ENCODE measurements at regions not wholly inside any gene's neighbourhood (a gene's known extent, or its start where the extent isn't known, plus 50 kb on each side); places are given as distances from the start of the nearest gene placed in this dataset.
"Not testable (repeated sequence)": the region's sequence is repeated elsewhere in the genome, so short reads cannot be mapped to it uniquely, and the experiment has no call there.

DNA sequence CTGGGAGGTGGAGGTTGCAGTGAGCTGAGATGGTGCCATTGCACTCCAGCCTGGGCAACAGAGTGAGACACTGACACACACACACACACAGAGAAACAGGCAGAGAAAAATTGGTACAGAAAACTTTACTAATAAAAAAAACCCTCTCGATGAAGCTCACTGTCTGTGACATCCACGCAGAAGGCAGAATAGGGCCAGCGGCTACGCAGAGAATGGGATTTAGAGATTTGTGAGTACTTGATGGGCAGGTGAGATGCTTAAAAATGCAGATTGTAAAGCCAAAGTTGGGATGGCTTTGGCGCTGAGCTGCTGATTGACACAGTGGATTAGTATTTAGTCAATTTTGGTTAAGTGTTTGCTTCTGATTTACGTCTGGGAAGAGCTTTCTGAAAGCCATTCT is 561.1 kb downstream of the TBC1D22A start:
- DNase-seq, result no peak

DNA sequence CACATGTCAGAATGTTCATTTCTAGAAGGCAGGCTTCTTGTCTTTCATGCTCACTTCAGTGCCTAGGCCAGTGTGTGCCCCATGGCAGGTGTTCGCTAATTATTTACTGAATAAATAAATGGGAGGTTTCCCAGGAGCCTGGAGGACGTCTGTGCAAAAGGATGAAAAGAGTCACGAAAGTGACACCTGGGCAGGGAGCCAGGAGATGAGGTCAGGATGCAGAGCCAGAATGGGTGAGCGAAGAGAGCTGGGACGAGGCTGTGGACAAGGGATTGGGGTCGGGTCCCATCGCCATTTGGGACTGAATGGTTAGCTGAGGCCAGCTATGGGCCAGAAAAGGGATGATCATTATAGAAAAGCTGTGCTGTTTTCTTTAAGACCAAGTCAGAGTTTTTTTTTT is 560.4 kb downstream of the TBC1D22A start:
- DNase-seq, result no peak

DNA sequence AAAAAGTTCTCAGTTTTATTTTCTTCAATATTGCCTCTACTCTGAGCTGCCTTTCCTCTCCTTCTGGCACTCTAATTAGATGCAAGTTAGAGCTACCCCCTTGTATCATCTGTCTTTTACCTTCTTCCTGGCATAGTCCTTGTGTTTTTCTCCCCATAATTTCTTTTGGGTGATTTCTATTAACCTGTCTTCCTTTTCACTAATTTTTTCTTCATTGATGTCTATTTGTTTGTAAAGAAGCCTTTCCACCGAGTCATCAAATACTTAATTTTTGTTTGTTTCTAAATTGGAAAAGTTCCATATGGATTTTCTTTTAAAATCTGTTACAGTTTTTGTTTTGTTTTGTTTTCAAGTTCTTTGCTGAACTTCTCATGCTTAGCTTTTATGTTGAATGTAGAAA is 558.1 kb downstream of the TBC1D22A start:
- DNase-seq, result no peak

GRCh38 chr22:47318041-47318737 is 555.7 kb downstream of the TBC1D22A start:
- no peak for DNase-seq

DNA sequence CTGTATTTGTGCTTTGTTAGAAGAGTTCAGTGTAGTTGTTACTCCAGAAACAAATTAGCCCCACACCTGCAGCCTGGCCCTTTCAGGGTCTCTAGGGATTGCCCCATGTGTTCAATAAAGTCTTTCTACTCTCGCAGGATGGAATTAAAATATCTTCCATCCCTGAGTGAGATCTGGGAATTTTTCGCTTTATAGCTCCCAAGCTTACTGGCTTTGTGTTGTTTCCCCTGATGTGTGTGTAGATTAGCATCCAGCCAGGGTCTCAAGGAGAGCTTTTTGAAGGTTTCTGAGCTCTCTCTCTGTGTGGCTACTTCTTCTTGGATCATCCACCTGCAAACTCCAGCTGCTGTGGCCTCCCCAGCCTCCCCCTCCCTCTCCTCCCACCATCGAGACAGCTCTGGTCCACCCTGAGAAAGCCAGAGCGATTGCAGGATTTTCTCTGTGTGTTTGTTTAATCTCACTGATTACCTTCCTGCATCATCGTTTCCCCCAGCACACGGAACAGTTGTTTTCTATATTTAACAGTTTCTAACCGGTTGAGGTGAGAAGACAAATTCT is 553.5 kb downstream of the TBC1D22A start:
- DNase-seq, result no peak

DNA sequence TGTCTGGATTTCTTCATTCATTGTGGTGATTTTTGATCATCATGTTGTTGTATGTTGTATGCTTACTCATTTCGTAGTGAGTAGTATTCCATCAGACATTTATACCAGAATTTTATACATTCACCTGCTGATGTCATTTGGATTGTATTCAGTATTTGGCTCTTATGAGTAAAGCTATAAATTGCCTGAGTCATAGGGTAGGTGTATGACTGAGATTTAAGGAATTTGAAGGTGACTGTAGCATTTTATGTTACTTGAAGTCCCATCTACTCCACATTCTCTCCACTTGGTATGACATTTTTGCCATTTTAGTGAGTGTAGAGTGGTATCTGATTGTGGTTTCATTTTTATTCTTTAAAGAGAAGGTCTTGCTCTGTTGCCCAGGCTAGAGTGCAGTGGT is 548.2 kb downstream of the TBC1D22A start:
- no peak for DNase-seq

DNA sequence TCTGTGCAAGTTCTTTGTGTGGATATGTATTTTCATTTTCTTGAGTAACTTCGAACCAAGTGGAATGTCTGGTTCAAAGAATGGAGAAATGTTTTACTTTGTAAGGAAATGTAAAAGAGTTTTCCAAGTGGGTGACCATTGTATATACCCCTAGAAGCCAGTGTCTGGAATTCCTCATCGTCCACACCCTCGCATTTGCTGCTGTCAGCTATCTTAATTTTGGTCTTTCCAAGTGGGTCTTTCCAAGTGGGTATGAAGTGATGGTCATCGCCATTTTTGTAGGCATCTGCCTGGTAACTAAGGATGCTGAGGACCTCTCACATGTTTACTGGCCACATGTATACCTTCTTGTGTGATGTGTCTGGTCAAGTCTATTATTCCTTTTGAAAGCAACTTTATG is 547.5 kb downstream of the TBC1D22A start:
- DNase-seq, result no peak

- no peak for DNase-seq
These were observed 547.0 kb downstream of the TBC1D22A start for GRCh38 chr22:47309476-47309875.

DNA sequence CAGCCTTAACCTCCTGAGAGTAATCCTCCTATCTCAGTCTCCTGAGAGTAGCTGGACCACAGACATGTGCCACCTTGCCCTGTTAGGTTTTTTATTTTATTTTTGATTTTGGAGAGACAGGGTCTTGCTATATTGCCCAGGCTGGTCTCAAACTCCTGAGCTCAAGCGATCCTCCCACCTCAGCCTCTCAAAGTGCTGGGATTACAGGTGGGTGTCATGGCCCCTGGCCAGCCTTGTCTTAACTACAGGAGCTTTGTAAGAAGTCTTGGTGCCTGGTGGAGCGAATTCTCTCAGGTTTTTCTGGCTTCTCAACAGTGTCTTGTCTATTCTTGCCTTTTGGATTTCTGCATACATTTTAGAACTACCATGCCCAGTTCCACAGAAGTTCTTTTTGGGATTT is 546.4 kb downstream of the TBC1D22A start:
- no peak for DNase-seq

- no peak for DNase-seq
These were observed 545.4 kb downstream of the TBC1D22A start for GRCh38 chr22:47307822-47308221.

GRCh38 chr22:47307326-47307725 is 544.9 kb downstream of the TBC1D22A start:
- DNase-seq, result peak in 1 of 56 donors; percentile 16

GRCh38 chr22:47304854-47305253 is 542.4 kb downstream of the TBC1D22A start:
- DNase-seq, result no peak

DNA sequence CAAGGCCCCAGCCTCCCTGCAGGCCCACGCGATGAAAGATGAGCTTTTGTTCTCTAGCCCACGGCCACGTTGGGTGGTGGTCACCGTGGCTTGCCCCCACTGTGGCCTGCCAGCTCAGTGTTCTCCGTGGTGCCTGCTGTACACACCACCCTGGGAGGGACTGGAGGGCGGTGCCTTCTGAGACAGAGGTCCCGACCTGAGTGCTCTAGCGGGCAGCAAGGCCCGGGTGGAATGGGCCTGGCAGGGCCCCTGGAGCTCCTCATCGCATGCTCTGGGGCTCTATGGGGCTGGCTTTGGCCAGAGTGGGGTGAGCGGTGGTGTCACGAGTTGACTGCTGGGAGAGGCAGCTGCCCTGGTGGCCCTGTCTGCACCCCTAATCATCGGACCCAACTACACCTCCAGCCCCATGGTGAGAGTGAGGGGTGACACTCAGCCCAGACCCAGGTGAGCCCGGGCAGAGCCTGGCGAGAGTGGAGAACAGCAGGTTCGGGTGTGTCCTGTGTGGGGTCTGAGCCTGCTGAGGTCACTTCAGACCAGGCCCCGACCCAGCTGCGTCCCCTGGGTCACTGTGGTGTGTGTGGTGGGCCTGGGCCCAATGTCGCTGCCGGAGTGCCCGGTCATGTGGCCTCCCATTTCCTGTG is 541.9 kb downstream of the TBC1D22A start:
- no peak for DNase-seq

- no peak for DNase-seq
These were observed 540.9 kb downstream of the TBC1D22A start for GRCh38 chr22:47303161-47303890.

GRCh38 chr22:47302587-47302986 is 540.1 kb downstream of the TBC1D22A start:
- not testable (repeated sequence) for DNase-seq

GRCh38 chr22:47301820-47302475 is 539.5 kb downstream of the TBC1D22A start:
- no peak for DNase-seq

GRCh38 chr22:47300698-47301405 is 538.4 kb downstream of the TBC1D22A start:
- no peak for DNase-seq

DNA sequence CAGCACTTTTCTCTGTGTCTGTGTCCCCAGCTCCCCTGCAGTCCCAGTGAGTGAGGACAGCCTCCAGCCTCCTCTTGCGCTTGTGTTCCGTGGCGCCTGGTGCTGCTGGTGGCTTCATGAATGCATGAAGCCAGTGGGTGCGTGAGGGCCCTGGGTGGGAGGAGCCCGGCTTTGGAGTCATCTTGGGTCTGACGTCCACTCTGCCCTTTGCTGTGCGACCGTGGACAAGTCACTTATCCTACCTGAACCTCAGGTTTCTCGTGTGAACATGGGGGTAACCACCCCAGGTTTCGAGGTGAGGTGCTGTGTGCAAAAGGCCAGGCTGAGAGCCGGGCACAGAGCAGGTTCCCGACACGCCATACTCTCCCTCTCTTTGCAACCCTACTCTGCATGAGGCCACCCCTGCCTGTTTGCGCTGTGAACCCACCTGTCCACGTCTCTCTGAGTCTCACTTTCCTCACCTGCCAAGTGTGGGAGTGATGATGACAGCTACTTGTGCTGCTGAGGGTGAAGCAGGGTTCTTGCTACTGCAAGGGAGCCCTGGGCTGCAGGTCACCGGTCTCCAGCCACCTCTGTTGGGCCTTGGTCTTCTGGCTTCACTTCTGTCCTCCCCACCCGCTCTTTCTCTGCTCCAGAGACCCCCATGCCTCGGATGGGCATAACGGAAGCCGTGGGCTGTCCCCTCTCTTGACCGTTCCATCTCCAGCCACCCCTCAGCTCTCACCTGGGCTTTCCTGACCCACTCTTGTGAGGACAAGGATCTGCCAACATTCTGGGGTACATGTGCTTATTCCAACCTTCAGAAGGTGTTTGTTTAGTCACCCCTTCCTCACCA is 537.6 kb downstream of the TBC1D22A start:
- no peak for DNase-seq

DNA sequence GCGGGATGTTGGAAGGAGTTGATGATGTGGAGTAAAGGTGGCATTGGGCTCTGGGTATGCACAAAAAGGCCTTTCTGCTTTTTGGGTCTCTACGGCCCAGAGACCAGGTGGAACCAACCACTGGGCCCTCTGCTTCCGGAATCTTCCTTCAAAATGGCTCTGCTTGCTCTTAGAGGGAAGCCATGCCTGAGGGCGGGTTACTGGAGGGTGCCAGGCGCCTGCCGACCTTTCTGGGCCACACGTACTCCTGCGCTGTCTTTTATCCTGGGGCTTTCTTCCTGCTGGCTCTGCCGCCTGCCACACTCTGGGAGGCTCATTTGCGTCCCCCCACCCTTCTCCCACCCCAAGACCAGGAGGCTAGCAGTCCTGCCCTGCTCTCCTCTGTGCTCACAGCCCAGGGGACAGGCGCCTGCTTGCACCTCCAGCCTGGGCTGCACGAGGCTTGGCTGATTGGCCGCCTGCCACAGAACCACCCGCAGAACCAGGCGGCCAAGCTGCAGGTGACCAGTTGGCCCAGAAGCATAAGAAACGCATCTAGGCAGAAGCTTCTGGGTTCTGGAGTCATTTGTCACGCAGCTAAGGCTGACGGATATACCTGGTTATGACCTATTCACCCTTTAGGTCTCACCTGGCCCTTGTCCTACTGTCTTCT is 536.9 kb downstream of the TBC1D22A start:
- DNase-seq, result no peak

All from amygdala (tissue), 56 donors.